DOHH2 (cell line): ENCODE measurements at regions not wholly inside any gene's neighbourhood (a gene's known extent, or its start where the extent isn't known, plus 50 kb on each side); places are given as distances from the start of the nearest gene placed in this dataset.

Experiments
- H3F3A ChIP-seq: fragments of 200-600 bp; sonication (generic), shearing (Covaris generic); 2 replicates; pipeline ENCODE4 v1.6.0; 2016; ENCODE audit warnings: antibody characterized with exemption, mild to moderate bottlenecking; ENCODE audit not compliant: control insufficient read depth, insufficient read depth
- H3K27ac ChIP-seq: fragments of 200-600 bp; sonication (generic); 2 replicates; pipeline ENCODE4 v1.5.1; 2014; ENCODE audit warnings: low read depth, mild to moderate bottlenecking, low read length, moderate library complexity
- H3K27me3 ChIP-seq: fragments of 200-600 bp; sonication (generic); 2 replicates; pipeline ENCODE4 v1.6.1; 2014; ENCODE audit warnings: mild to moderate bottlenecking, low read length, mixed read lengths; ENCODE audit not compliant: control insufficient read depth
- H3K36me3 ChIP-seq: fragments of 200-600 bp; sonication (generic); 2 replicates; pipeline ENCODE4 v1.6.1; 2014; ENCODE audit warnings: mild to moderate bottlenecking, low read length, moderate library complexity, mixed read lengths; ENCODE audit not compliant: control insufficient read depth
- H3K4me1 ChIP-seq: fragments of 200-600 bp; sonication (generic); 2 replicates; pipeline ENCODE4 v1.6.1; 2014; ENCODE audit warnings: mild to moderate bottlenecking, low read length, mixed read lengths; ENCODE audit not compliant: control insufficient read depth
- H3K4me2 ChIP-seq: fragments of 200-600 bp; sonication (generic); 2 replicates; pipeline ENCODE4 v1.6.0; 2014; ENCODE audit warnings: mild to moderate bottlenecking, low read length, moderate library complexity
- H3K4me3 ChIP-seq: fragments of 200-600 bp; sonication (generic); 2 replicates; pipeline ENCODE4 v1.5.1; 2014; ENCODE audit warnings: mild to moderate bottlenecking, low read length, mixed read lengths
- H3K79me2 ChIP-seq: fragments of 200-600 bp; sonication (generic); 2 replicates; pipeline ENCODE4 v1.6.1; 2014; ENCODE audit warnings: mild to moderate bottlenecking, low read length, mixed read lengths; ENCODE audit not compliant: control insufficient read depth
- H3K9me2 ChIP-seq: fragments of 200-600 bp; sonication (generic); replicated peaks from 2 replicates; pipeline ENCODE4 v1.6.1; 2014; ENCODE audit warnings: mild to moderate bottlenecking, low read length, mixed read lengths; ENCODE audit not compliant: control insufficient read depth
- H3K9me3 ChIP-seq: fragments of 200-600 bp; sonication (generic); 2 replicates; pipeline ENCODE4 v1.6.1; 2014; ENCODE audit warnings: antibody characterized with exemption, low read length, mixed read lengths; ENCODE audit not compliant: control insufficient read depth, insufficient read depth
- H4K20me1 ChIP-seq: fragments of 200-600 bp; sonication (generic); 2 replicates; pipeline ENCODE4 v1.6.0; 2014; ENCODE audit warnings: low read depth, mild to moderate bottlenecking, antibody characterized with exemption, low read length, moderate library complexity; ENCODE audit not compliant: control insufficient read depth, insufficient read depth
- EZH2phosphoT487 ChIP-seq: fragments of 200-600 bp; sonication (generic); IDR thresholded peaks from 2 replicates; pipeline ENCODE4 v1.6.1; 2017; ENCODE audit warnings: borderline replicate concordance, mild to moderate bottlenecking, antibody characterized with exemption, low read length, moderate library complexity, mixed read lengths
- TF ChIP-seq, protein P1 (sequence below): fragments of 200-600 bp; sonication (generic); IDR thresholded peaks from one replicate; pipeline ENCODE4 v1.5.1; 2014; ENCODE audit warnings: antibody characterized with exemption, mild to moderate bottlenecking, low read depth, low read length; ENCODE audit not compliant: poor library complexity, severe bottlenecking

DNA sequence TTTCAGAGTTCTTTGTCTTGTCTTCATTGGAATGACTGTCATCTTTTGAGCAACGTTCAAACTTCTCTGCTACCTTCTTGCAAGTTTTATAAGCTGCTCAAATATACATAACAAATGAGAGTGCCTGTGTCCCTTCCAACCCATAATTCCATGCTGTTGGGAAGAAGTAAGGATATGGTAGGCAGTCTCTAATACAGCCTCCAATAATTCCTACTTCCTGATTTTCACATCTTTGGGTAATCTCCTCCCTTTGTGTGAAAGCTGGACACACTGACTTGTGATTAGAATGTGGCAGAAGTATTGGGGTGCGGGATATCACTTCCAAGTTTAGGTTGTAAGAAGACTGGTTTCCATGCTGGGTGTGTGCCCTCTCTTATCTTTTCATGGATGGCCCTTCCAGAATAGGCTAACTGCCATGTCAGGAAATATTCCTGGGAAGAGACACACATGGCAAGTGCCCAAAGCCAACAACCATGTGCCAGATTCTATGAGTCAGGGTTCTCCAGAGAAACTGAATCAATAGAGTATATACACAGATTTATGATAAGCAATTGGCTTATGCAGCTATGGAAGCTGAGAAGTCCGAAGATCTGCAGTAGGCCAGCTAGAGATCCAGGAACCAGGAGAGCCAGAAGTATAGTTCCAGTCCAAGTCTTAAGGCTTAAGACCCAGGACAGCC lies 531.3 kb downstream of the NTRK2 start:
- Histone ChIP-seq H3K4me2 (no peak overlapping the region), H3K79me2 (no peaks in the 10 kb centered on the region), H3K27me3 (no peaks in the 10 kb centered on the region), H3K9me2 (no peaks in the 10 kb centered on the region), H3F3A (no peaks in the 10 kb centered on the region), H3K4me3 (no peak overlapping the region), H3K9me3 (no peaks in the 10 kb centered on the region), H3K4me1 (no peaks in the 10 kb centered on the region), H3K27ac (no peak overlapping the region), H4K20me1 (no peaks in the 10 kb centered on the region), H3K36me3 (no peaks in the 10 kb centered on the region)
- TF ChIP-seq, protein P1, sequence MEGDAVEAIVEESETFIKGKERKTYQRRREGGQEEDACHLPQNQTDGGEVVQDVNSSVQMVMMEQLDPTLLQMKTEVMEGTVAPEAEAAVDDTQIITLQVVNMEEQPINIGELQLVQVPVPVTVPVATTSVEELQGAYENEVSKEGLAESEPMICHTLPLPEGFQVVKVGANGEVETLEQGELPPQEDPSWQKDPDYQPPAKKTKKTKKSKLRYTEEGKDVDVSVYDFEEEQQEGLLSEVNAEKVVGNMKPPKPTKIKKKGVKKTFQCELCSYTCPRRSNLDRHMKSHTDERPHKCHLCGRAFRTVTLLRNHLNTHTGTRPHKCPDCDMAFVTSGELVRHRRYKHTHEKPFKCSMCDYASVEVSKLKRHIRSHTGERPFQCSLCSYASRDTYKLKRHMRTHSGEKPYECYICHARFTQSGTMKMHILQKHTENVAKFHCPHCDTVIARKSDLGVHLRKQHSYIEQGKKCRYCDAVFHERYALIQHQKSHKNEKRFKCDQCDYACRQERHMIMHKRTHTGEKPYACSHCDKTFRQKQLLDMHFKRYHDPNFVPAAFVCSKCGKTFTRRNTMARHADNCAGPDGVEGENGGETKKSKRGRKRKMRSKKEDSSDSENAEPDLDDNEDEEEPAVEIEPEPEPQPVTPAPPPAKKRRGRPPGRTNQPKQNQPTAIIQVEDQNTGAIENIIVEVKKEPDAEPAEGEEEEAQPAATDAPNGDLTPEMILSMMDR, result no peak
- no peak for TF ChIP-seq EZH2phosphoT487

DNA sequence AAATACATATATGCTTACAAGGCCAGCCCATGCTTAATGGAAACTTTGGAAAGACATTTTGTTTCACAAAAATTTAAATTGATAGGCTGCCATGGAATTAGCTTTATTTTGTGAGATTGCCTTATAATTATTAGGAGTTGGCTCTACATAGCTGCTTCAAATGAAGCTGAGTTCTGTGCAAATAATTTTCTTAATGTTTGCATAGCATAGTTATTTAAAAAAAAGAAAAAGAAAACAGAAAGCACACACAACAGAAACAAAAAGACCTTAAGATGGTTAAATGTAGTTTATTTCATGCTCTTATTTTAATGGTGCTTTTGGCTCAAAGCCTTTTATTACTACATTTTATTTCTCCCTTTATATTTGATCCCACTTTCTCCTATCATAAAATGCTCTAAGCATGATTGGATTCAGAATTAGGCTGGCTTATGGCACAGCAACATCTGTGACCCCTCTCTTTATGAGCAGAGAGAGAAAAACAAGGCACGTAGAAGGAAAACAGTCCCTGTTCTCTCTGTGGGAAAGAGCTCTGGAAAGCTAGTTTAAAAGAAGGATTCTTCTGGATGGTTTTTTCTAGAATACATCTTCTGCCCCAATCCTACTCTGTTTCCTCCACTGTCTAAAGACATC lies 530.5 kb downstream of the NTRK2 start:
- TF ChIP-seq, protein P1, result no peak
- TF ChIP-seq EZH2phosphoT487, result no peak
- no peaks in the 10 kb centered on the region for H3K79me2 ChIP-seq
- H3K9me3 ChIP-seq, result no peaks in the 10 kb centered on the region
- H3K4me3 ChIP-seq, result no peak overlapping the region
- no peaks in the 10 kb centered on the region for H3K27me3 ChIP-seq
- H3K27ac ChIP-seq, result no peak overlapping the region
- H3K9me2 ChIP-seq, result no peaks in the 10 kb centered on the region
- H3K36me3 ChIP-seq, result no peaks in the 10 kb centered on the region
- H4K20me1 ChIP-seq, result no peaks in the 10 kb centered on the region
- no peaks in the 10 kb centered on the region for H3F3A ChIP-seq
- no peaks in the 10 kb centered on the region for H3K4me1 ChIP-seq
- no peak overlapping the region for H3K4me2 ChIP-seq

DNA sequence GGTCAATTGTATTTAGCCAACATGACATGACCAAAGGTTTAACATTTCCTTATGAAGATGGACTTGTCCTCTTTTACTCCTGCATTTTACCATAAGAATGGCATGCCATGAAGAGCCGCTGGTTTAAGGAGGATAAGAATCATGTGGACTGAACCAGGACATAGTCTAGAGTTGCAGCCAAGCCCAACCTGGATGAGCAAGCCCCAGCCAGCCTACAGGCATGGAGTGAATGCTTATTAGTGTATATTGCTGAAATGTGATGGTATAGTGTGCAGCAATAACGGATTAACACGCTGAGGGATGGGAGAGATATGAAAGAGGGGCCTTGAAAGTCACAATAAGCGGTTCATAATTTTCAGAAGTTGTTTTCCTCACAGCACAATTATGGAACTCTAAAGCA lies 523.2 kb downstream of the NTRK2 start:
- Histone ChIP-seq H4K20me1 (no peaks in the 10 kb centered on the region), H3K4me1 (no peaks in the 10 kb centered on the region), H3K27ac (no peak overlapping the region), H3K4me2 (no peak overlapping the region), H3F3A (no peaks in the 10 kb centered on the region), H3K4me3 (no peak overlapping the region), H3K9me3 (no peaks in the 10 kb centered on the region), H3K79me2 (no peaks in the 10 kb centered on the region), H3K9me2 (no peaks in the 10 kb centered on the region), H3K27me3 (no peaks in the 10 kb centered on the region), H3K36me3 (no peaks in the 10 kb centered on the region)
- no peak for TF ChIP-seq EZH2phosphoT487
- TF ChIP-seq, protein P1, result no peak
